Skeletal muscle satellite cell (primary cell): ENCODE measurements at regions not wholly inside any gene's neighbourhood (a gene's known extent, or its start where the extent isn't known, plus 50 kb on each side); places are given as distances from the start of the nearest gene placed in this dataset.

Experiments used
- H3K27me3 ChIP-seq: 2 replicates; pipeline ENCODE4 v1.7.0; 2013; ENCODE audit warnings: low read length; ENCODE audit not compliant: control insufficient read depth, insufficient read depth
- H3K36me3 ChIP-seq: 2 replicates; pipeline ENCODE4 v1.7.0; 2013; ENCODE audit warnings: mild to moderate bottlenecking, control low read depth, low read length; ENCODE audit not compliant: insufficient read depth
- H3K4me1 ChIP-seq: 2 replicates; pipeline ENCODE4 v1.7.0; 2013; ENCODE audit warnings: low read length; ENCODE audit not compliant: control insufficient read depth, insufficient read depth
- H3K4me2 ChIP-seq: 2 replicates; pipeline ENCODE4 v1.7.0; 2013; ENCODE audit warnings: mild to moderate bottlenecking, low read length
- H3K4me3 ChIP-seq: 2 replicates; pipeline ENCODE4 v1.7.0; 2013; ENCODE audit warnings: low read length
- H3K9ac ChIP-seq: 2 replicates; pipeline ENCODE4 v1.7.0; 2013; ENCODE audit warnings: mild to moderate bottlenecking, low read depth, low read length, moderate library complexity
- H3K9me3 ChIP-seq: replicated peaks from 2 replicates; pipeline ENCODE4 v1.7.0; 2013; ENCODE audit warnings: mild to moderate bottlenecking, control low read depth, low read length

GRCh38 chr1:30535595-30536325, 187.6 kb downstream of the MATN1 start:
- Histone ChIP-seq H3K4me1 (no peaks in the 10 kb centered on the region), H3K4me2 (no peak overlapping the region), H3K9me3 (no peaks in the 10 kb centered on the region), H3K36me3 (no peaks in the 10 kb centered on the region), H3K4me3 (no peak overlapping the region), H3K9ac (no peak overlapping the region), H3K27me3 (no peaks in the 10 kb centered on the region)

GRCh38 chr1:30534551-30534940, 188.8 kb downstream of the MATN1 start:
- H3K36me3 ChIP-seq, result no peaks in the 10 kb centered on the region
- no peaks in the 10 kb centered on the region for H3K4me1 ChIP-seq
- no peaks in the 10 kb centered on the region for H3K27me3 ChIP-seq
- H3K4me3 ChIP-seq, result no peak overlapping the region
- H3K4me2 ChIP-seq, result no peak overlapping the region
- no peak overlapping the region for H3K9ac ChIP-seq
- H3K9me3 ChIP-seq, result no peaks in the 10 kb centered on the region

GRCh38 chr1:30533796-30534550, 189.4 kb downstream of the MATN1 start:
- H3K4me1 ChIP-seq, result no peaks in the 10 kb centered on the region
- no peak overlapping the region for H3K4me2 ChIP-seq
- no peaks in the 10 kb centered on the region for H3K36me3 ChIP-seq
- H3K4me3 ChIP-seq, result no peak overlapping the region
- no peaks in the 10 kb centered on the region for H3K27me3 ChIP-seq
- H3K9me3 ChIP-seq, result no peaks in the 10 kb centered on the region
- no peak overlapping the region for H3K9ac ChIP-seq

GRCh38 chr1:30533141-30533540, 190.2 kb downstream of the MATN1 start:
- Histone ChIP-seq H3K27me3 (no peaks in the 10 kb centered on the region), H3K9me3 (no peaks in the 10 kb centered on the region), H3K36me3 (no peaks in the 10 kb centered on the region), H3K4me1 (no peaks in the 10 kb centered on the region), H3K9ac (no peak overlapping the region), H3K4me3 (no peak overlapping the region), H3K4me2 (no peak overlapping the region)

DNA sequence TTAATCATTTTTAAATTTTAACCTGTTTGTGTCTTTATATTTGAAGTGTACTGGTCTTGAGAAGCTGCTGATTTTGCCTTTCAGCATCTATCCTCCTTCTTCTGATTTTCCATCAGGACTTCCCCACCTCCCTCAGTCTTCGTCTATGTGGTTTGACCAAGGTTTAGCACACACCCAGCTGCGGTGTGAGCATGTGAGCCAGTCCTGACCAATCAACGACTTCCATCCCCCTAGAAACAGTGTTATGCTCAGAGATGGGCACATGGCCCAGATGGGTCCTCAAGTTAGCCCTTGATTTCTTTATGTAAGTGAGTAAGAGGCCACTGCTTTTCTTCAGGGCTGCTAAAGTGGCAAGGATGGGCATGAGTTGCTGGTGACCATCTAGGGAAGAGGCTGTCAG, 190.8 kb downstream of the MATN1 start:
- Histone ChIP-seq H3K9ac (no peak overlapping the region), H3K36me3 (no peaks in the 10 kb centered on the region), H3K4me3 (no peak overlapping the region), H3K9me3 (no peaks in the 10 kb centered on the region), H3K27me3 (no peaks in the 10 kb centered on the region), H3K4me2 (no peak overlapping the region), H3K4me1 (no peaks in the 10 kb centered on the region)

DNA sequence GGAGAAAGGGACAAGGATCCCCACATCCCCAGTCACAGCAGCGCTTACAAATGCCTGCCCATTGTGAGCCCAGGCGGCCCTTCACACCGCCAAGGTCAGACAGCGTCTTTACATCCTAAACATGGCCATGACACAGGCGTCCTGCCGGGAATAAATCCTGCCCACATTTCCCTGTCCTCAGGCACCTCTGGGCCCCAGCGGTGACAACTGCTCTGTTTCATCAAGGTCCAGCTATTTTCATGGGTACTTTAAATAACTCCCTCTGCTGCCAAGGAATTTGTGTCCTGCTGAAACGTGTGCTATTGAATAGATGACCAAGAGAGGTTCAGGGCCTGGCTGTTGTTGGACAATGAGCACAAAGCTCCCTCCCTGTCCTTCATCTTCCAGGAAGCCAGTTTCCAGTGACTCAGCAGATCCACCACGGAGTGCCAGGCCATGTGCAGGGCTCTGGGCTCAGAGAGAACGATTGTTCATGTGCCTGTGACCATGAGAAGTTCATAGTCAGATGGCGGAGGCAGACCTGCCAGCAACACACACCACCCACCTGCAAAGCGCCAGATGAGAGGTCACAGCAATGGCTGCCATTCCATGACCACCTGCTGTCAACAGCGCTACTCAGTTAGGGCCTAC, 195.8 kb downstream of the MATN1 start:
- H3K4me1 ChIP-seq, result peaks cover 15% of the 10 kb centered on the region
- no peaks in the 10 kb centered on the region for H3K9me3 ChIP-seq
- H3K4me3 ChIP-seq, result no peak overlapping the region
- H3K36me3 ChIP-seq, result no peaks in the 10 kb centered on the region
- no peak overlapping the region for H3K9ac ChIP-seq
- no peaks in the 10 kb centered on the region for H3K27me3 ChIP-seq
- no peak overlapping the region for H3K4me2 ChIP-seq

DNA sequence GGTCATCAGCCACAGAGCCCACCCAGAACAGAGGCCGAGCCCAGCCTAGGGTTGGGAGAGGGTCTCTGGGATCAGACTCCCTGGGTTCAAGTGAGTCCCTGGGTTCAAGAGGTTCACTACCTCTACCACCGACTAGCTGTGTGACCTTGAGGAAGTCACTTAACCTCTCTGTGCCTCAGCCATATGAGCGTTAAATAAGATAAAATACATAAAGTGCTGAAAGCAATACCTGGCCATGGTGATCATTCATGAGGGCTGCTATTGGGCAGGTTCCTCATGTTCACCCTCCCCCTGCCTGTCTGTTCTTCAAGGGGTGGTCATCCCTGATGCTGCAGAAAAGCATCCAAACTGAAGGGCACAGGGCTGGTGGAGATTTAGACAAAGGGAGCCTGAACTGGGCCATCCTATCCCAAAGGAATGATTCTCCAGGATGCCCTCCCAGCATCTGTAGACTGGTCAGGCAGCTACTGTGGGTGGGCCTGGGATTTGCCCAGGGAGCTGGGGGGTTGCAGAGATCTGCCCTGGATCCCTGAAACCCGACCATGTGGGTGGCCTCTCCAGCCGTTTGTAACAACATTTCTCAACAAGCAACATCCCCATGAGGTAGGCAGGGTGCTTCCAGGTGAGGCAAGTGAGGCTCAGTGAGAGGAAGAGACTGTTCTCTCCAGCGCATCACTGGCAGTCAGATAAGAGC, 196.6 kb downstream of the MATN1 start:
- Histone ChIP-seq H3K9me3 (no peaks in the 10 kb centered on the region), H3K9ac (no peak overlapping the region), H3K27me3 (peaks cover 1% of the 10 kb centered on the region), H3K4me2 (no peak overlapping the region), H3K4me1 (peaks cover 18% of the 10 kb centered on the region), H3K36me3 (no peaks in the 10 kb centered on the region), H3K4me3 (no peak overlapping the region)

GRCh38 chr1:30525971-30526651, 197.3 kb downstream of the MATN1 start:
- Histone ChIP-seq H3K4me2 (no peak overlapping the region), H3K4me3 (no peak overlapping the region), H3K27me3 (peaks cover 4% of the 10 kb centered on the region), H3K4me1 (peaks cover 18% of the 10 kb centered on the region), H3K9ac (no peak overlapping the region), H3K36me3 (no peaks in the 10 kb centered on the region), H3K9me3 (no peaks in the 10 kb centered on the region)

DNA sequence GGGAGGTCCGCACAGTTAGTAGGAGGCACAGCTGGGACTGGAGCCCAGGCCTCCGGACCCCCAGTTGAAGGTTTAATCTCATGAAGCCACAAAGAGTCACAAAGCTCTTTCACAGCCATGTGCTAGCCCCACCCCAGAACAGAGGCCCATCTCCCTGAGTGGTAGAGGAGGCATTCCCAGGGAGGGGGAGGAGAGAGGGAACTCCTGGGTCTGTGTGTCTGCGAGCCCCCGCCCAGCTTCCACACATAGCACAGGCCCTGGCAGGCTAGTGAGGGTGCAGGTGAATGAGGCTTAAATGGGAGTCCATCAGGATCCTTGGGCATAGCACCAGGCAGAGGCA, 197.8 kb downstream of the MATN1 start:
- Histone ChIP-seq H3K27me3 (peaks cover 4% of the 10 kb centered on the region), H3K4me3 (no peak overlapping the region), H3K4me1 (peaks cover 18% of the 10 kb centered on the region), H3K9ac (no peak overlapping the region), H3K36me3 (no peaks in the 10 kb centered on the region), H3K9me3 (no peaks in the 10 kb centered on the region), H3K4me2 (no peak overlapping the region)

GRCh38 chr1:30524840-30525617, 198.4 kb downstream of the MATN1 start:
- Histone ChIP-seq H3K4me1 (peaks cover 18% of the 10 kb centered on the region), H3K27me3 (peaks cover 4% of the 10 kb centered on the region), H3K9me3 (no peaks in the 10 kb centered on the region), H3K4me2 (no peak overlapping the region), H3K9ac (no peak overlapping the region), H3K4me3 (no peak overlapping the region), H3K36me3 (no peaks in the 10 kb centered on the region)
